ENCODE measurements at regions not wholly inside any gene's neighbourhood (a gene's known extent, or its start where the extent isn't known, plus 50 kb on each side); places are given as distances from the start of the nearest gene placed in this dataset.
"Not testable (repeated sequence)": the region's sequence is repeated elsewhere in the genome, so short reads cannot be mapped to it uniquely, and the experiment has no call there.

GRCh38 chr4:65999518-65999871 is 329.2 kb upstream of the EPHA5 start:
- no peak overlapping the region for H3K27ac ChIP-seq (ENCODE audit: control insufficient read depth, insufficient read depth, low read length)
- H3K4me3 ChIP-seq (ENCODE audit: control insufficient read depth in 2 of 3, extremely low read depth in 1 of 3, insufficient read depth in 2 of 3, low read depth in 1 of 3, low read length in 3 of 3) = no peak overlapping the region
- no peaks in the 10 kb centered on the region for H3K9me3 ChIP-seq (ENCODE audit: control insufficient read depth, low read depth, low read length)
- dilution Hi-C loops (cut with MboI; ENCODE audit: extremely low pct_ligation_motif_present, low sequenced_read_pairs) = no loop called here
- H3K9ac ChIP-seq (ENCODE audit: control insufficient read depth, extremely low read depth, insufficient read depth, low read length) = no peak overlapping the region
- H3K79me2 ChIP-seq (ENCODE audit: control insufficient read depth, insufficient read depth, low read length) = no peaks in the 10 kb centered on the region
- H3K27me3 ChIP-seq (ENCODE audit: control insufficient read depth, extremely low read depth, insufficient read depth, low read length) = no peaks in the 10 kb centered on the region
- no peak overlapping the region for H3K4me2 ChIP-seq (ENCODE audit: control insufficient read depth, extremely low read depth, insufficient read depth, low read depth, low read length)
- no peaks in the 10 kb centered on the region for H3K4me1 ChIP-seq (ENCODE audit: control insufficient read depth, extremely low read depth, insufficient read depth, low read length)
- no peaks in the 10 kb centered on the region for H3K9me1 ChIP-seq (ENCODE audit: control insufficient read depth, extremely low read depth, insufficient read depth, low read length)
- H4K20me1 ChIP-seq (ENCODE audit: control insufficient read depth, extremely low read depth, insufficient read depth, low read length) = no peaks in the 10 kb centered on the region
- no peak overlapping the region for H2AFZ ChIP-seq (ENCODE audit: control insufficient read depth, low read length)
- FAIRE-seq = no peak
- TF ChIP-seq, protein P1, sequence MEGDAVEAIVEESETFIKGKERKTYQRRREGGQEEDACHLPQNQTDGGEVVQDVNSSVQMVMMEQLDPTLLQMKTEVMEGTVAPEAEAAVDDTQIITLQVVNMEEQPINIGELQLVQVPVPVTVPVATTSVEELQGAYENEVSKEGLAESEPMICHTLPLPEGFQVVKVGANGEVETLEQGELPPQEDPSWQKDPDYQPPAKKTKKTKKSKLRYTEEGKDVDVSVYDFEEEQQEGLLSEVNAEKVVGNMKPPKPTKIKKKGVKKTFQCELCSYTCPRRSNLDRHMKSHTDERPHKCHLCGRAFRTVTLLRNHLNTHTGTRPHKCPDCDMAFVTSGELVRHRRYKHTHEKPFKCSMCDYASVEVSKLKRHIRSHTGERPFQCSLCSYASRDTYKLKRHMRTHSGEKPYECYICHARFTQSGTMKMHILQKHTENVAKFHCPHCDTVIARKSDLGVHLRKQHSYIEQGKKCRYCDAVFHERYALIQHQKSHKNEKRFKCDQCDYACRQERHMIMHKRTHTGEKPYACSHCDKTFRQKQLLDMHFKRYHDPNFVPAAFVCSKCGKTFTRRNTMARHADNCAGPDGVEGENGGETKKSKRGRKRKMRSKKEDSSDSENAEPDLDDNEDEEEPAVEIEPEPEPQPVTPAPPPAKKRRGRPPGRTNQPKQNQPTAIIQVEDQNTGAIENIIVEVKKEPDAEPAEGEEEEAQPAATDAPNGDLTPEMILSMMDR (optimal IDR thresholded peaks at IDR 0.05 in 1 of 3, IDR thresholded peaks at IDR 0.05 in 1 of 3, conservative IDR thresholded peaks at IDR 0.05 in 1 of 3; ENCODE audit: extremely low read depth in 1 of 3, insufficient read depth in 2 of 3, low read length in 3 of 3) = no peak
- no peak for TF ChIP-seq EZH2 (IDR thresholded peaks at IDR 0.05; ENCODE audit: low read length)
- DNase-seq (ENCODE audit: low read depth, low spot score) = no peak
- H3K36me3 ChIP-seq (ENCODE audit: control insufficient read depth in 2 of 2, extremely low read depth in 1 of 2, insufficient read depth in 2 of 2, low read length in 2 of 2) = no peaks in the 10 kb centered on the region

- H3K9me1 ChIP-seq (ENCODE audit: control insufficient read depth, extremely low read depth, insufficient read depth, low read length); dilution Hi-C loops (cut with MboI; ENCODE audit: extremely low pct_ligation_motif_present, low sequenced_read_pairs); H2AFZ ChIP-seq (ENCODE audit: control insufficient read depth, low read length); H3K4me3 ChIP-seq (ENCODE audit: control insufficient read depth in 2 of 3, extremely low read depth in 1 of 3, insufficient read depth in 2 of 3, low read depth in 1 of 3, low read length in 3 of 3); H3K27ac ChIP-seq (ENCODE audit: control insufficient read depth, insufficient read depth, low read length); H3K4me1 ChIP-seq (ENCODE audit: control insufficient read depth, extremely low read depth, insufficient read depth, low read length); H3K79me2 ChIP-seq (ENCODE audit: control insufficient read depth, insufficient read depth, low read length); H3K4me2 ChIP-seq (ENCODE audit: control insufficient read depth, extremely low read depth, insufficient read depth, low read depth, low read length); H3K27me3 ChIP-seq (ENCODE audit: control insufficient read depth, extremely low read depth, insufficient read depth, low read length); H3K9ac ChIP-seq (ENCODE audit: control insufficient read depth, extremely low read depth, insufficient read depth, low read length); H4K20me1 ChIP-seq (ENCODE audit: control insufficient read depth, extremely low read depth, insufficient read depth, low read length); H3K9me3 ChIP-seq (ENCODE audit: control insufficient read depth, low read depth, low read length); H3K36me3 ChIP-seq (ENCODE audit: control insufficient read depth in 2 of 2, extremely low read depth in 1 of 2, insufficient read depth in 2 of 2, low read length in 2 of 2); DNase-seq (ENCODE audit: low read depth, low spot score); FAIRE-seq: not testable (repeated sequence)
Measured at GRCh38 chr4:65998807-65999517, 328.7 kb upstream of the EPHA5 start.

DNA sequence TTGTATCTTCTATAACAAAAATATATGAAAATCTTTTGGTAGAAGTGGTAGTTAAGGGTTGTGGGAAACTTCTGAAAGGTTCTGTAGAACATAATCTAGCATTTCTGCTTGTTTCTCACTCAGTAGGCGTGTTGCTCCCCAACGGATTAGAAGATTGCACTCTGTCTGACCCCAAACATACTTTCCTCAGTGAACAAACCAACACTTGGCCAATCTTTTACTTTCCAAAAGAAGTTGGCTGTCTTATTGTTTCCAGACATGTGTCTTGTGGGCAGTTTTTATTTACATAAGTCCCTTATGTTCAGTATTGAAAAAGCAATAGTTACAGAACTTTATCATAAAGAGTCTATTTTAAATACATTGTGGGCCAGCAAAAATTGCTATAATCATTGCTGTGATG is 312.8 kb upstream of the EPHA5 start:
- Histone ChIP-seq H4K20me1 (ENCODE audit: control insufficient read depth, extremely low read depth, insufficient read depth, low read length) (no peaks in the 10 kb centered on the region), H3K27ac (ENCODE audit: control insufficient read depth, insufficient read depth, low read length) (no peak overlapping the region), H3K36me3 (ENCODE audit: control insufficient read depth in 2 of 2, extremely low read depth in 1 of 2, insufficient read depth in 2 of 2, low read length in 2 of 2) (no peaks in the 10 kb centered on the region), H3K9ac (ENCODE audit: control insufficient read depth, extremely low read depth, insufficient read depth, low read length) (no peak overlapping the region), H3K9me3 (ENCODE audit: control insufficient read depth, low read depth, low read length) (no peaks in the 10 kb centered on the region), H3K4me2 (ENCODE audit: control insufficient read depth, extremely low read depth, insufficient read depth, low read depth, low read length) (no peak overlapping the region), H3K4me1 (ENCODE audit: control insufficient read depth, extremely low read depth, insufficient read depth, low read length) (no peaks in the 10 kb centered on the region), H3K4me3 (ENCODE audit: control insufficient read depth in 2 of 3, extremely low read depth in 1 of 3, insufficient read depth in 2 of 3, low read depth in 1 of 3, low read length in 3 of 3) (no peak overlapping the region), H3K27me3 (ENCODE audit: control insufficient read depth, extremely low read depth, insufficient read depth, low read length) (no peaks in the 10 kb centered on the region), H3K79me2 (ENCODE audit: control insufficient read depth, insufficient read depth, low read length) (no peaks in the 10 kb centered on the region), H2AFZ (ENCODE audit: control insufficient read depth, low read length) (no peak overlapping the region), H3K9me1 (ENCODE audit: control insufficient read depth, extremely low read depth, insufficient read depth, low read length) (no peaks in the 10 kb centered on the region)
- FAIRE-seq (no peak), DNase-seq (ENCODE audit: low read depth, low spot score) (no peak)
- TF ChIP-seq, protein P1 (optimal IDR thresholded peaks at IDR 0.05 in 1 of 3, IDR thresholded peaks at IDR 0.05 in 1 of 3, conservative IDR thresholded peaks at IDR 0.05 in 1 of 3; ENCODE audit: extremely low read depth in 1 of 3, insufficient read depth in 2 of 3, low read length in 3 of 3) = no peak
- no peak for TF ChIP-seq EZH2 (IDR thresholded peaks at IDR 0.05; ENCODE audit: low read length)
- dilution Hi-C loops (cut with MboI; ENCODE audit: extremely low pct_ligation_motif_present, low sequenced_read_pairs) = no loop called here

Measured in keratinocyte (primary cell).